ENCODE measurements at regions not wholly inside any gene's neighbourhood (a gene's known extent, or its start where the extent isn't known, plus 50 kb on each side); places are given as distances from the start of the nearest gene placed in this dataset.
"Not testable (repeated sequence)": the region's sequence is repeated elsewhere in the genome, so short reads cannot be mapped to it uniquely, and the experiment has no call there.

DNA sequence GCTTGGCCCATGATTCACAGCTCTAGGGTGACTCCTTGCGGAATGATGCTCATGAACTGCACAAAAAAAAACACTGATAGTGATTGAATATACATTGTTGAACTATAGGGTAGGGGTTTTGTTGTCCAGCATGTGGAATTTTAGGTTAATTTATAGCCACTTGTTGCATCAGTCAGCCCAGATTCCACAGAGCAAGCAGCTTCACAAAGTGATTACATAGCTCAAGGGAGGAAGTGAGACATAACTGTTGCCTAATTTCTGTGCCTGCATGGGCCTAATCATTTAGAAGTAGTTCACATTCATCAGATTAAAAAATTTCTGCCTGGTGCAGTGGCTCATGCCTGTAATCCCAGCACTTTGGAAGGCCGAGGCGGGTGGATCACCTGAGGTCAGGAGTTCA, 142.2 kb upstream of the ZNF722 start:
- not testable (repeated sequence) for H3K18ac ChIP-seq (ENCODE audit: low read depth in 1 of 2, low read length in 2 of 2); H3K4me3 ChIP-seq (ENCODE audit: insufficient read depth in 1 of 2, low read depth in 1 of 2, low read length in 2 of 2); H3K14ac ChIP-seq (ENCODE audit: low read length in 2 of 2); H3K27ac ChIP-seq (ENCODE audit: low read length, poor library complexity, severe bottlenecking); H2BK15ac ChIP-seq (ENCODE audit: low read depth, poor library complexity, severe bottlenecking); H2AK5ac ChIP-seq (ENCODE audit: low read length, severe bottlenecking); H3K27me3 ChIP-seq (ENCODE audit: control insufficient read depth in 1 of 2, insufficient read depth in 1 of 2, low read length in 2 of 2); H2AFZ ChIP-seq (ENCODE audit: low read depth, low read length); H3K4ac ChIP-seq (ENCODE audit: low read depth in 1 of 2, low read length in 2 of 2); H2BK5ac ChIP-seq (ENCODE audit: low read depth, low read length, poor library complexity, severe bottlenecking); H2BK12ac ChIP-seq (ENCODE audit: low read length in 2 of 2); H4K91ac ChIP-seq (ENCODE audit: low read length); H3K23ac ChIP-seq (ENCODE audit: low read length in 2 of 2); H3K4me2 ChIP-seq (ENCODE audit: low read length, poor library complexity, severe bottlenecking); H3K36me3 ChIP-seq (ENCODE audit: control insufficient read depth in 1 of 2, insufficient read depth in 2 of 2, low read depth in 1 of 2, low read length in 2 of 2); H3K4me1 ChIP-seq (ENCODE audit: control insufficient read depth, insufficient read depth, low read depth, low read length); DNase-seq; H3K79me1 ChIP-seq (replicated peaks; ENCODE audit: low read length, poor library complexity, severe bottlenecking); H3K9ac ChIP-seq (ENCODE audit: low read length); H4K8ac ChIP-seq (ENCODE audit: low read length); H2BK120ac ChIP-seq (ENCODE audit: low read depth, low read length)
- WGBS: 71% methylated on average over 3 of the region's 3 CpGs
- peaks cover 58% of the 10 kb centered on the region for H3K9me3 ChIP-seq (ENCODE audit: control insufficient read depth, low read length)

GRCh38 chr7:63867127-63867526, 131.5 kb upstream of the ZNF722 start:
- H2BK12ac ChIP-seq (ENCODE audit: low read length in 2 of 2): no peak overlapping the region
- no peak overlapping the region for H4K91ac ChIP-seq (ENCODE audit: low read length)
- no peak overlapping the region for H2AK5ac ChIP-seq (ENCODE audit: low read length, severe bottlenecking)
- H2BK5ac ChIP-seq (ENCODE audit: low read depth, low read length, poor library complexity, severe bottlenecking): no peak overlapping the region
- H3K9me3 ChIP-seq (ENCODE audit: control insufficient read depth, low read length): peaks cover 74% of the 10 kb centered on the region
- H3K18ac ChIP-seq (ENCODE audit: low read depth in 1 of 2, low read length in 2 of 2): no peak overlapping the region
- no peaks in the 10 kb centered on the region for H3K27me3 ChIP-seq (ENCODE audit: control insufficient read depth in 1 of 2, insufficient read depth in 1 of 2, low read length in 2 of 2)
- no peaks in the 10 kb centered on the region for H3K36me3 ChIP-seq (ENCODE audit: control insufficient read depth in 1 of 2, insufficient read depth in 2 of 2, low read depth in 1 of 2, low read length in 2 of 2)
- no peak overlapping the region for H3K4ac ChIP-seq (ENCODE audit: low read depth in 1 of 2, low read length in 2 of 2)
- H2BK120ac ChIP-seq (ENCODE audit: low read depth, low read length): no peak overlapping the region
- H3K4me2 ChIP-seq (ENCODE audit: low read length, poor library complexity, severe bottlenecking): no peak overlapping the region
- no peak overlapping the region for H2BK15ac ChIP-seq (ENCODE audit: low read depth, poor library complexity, severe bottlenecking)
- H2AFZ ChIP-seq (ENCODE audit: low read depth, low read length): no peak overlapping the region
- H3K9ac ChIP-seq (ENCODE audit: low read length): no peak overlapping the region
- H3K14ac ChIP-seq (ENCODE audit: low read length in 2 of 2): no peak overlapping the region
- DNase-seq: no peak
- H3K27ac ChIP-seq (ENCODE audit: low read length, poor library complexity, severe bottlenecking): no peak overlapping the region
- H3K79me1 ChIP-seq (replicated peaks; ENCODE audit: low read length, poor library complexity, severe bottlenecking): no peaks in the 10 kb centered on the region
- no peak overlapping the region for H3K23ac ChIP-seq (ENCODE audit: low read length in 2 of 2)
- no peak overlapping the region for H4K8ac ChIP-seq (ENCODE audit: low read length)
- no peaks in the 10 kb centered on the region for H3K4me1 ChIP-seq (ENCODE audit: control insufficient read depth, insufficient read depth, low read depth, low read length)
- H3K4me3 ChIP-seq (ENCODE audit: insufficient read depth in 1 of 2, low read depth in 1 of 2, low read length in 2 of 2): no peak overlapping the region

GRCh38 chr7:63874242-63874641, 124.4 kb upstream of the ZNF722 start:
- not testable (repeated sequence) for H3K4me1 ChIP-seq (ENCODE audit: control insufficient read depth, insufficient read depth, low read depth, low read length); DNase-seq; H2BK12ac ChIP-seq (ENCODE audit: low read length in 2 of 2); H2AK5ac ChIP-seq (ENCODE audit: low read length, severe bottlenecking); H4K91ac ChIP-seq (ENCODE audit: low read length); H3K36me3 ChIP-seq (ENCODE audit: control insufficient read depth in 1 of 2, insufficient read depth in 2 of 2, low read depth in 1 of 2, low read length in 2 of 2); H2BK15ac ChIP-seq (ENCODE audit: low read depth, poor library complexity, severe bottlenecking); H3K14ac ChIP-seq (ENCODE audit: low read length in 2 of 2); H3K27me3 ChIP-seq (ENCODE audit: control insufficient read depth in 1 of 2, insufficient read depth in 1 of 2, low read length in 2 of 2); H3K23ac ChIP-seq (ENCODE audit: low read length in 2 of 2); H4K8ac ChIP-seq (ENCODE audit: low read length); H2BK5ac ChIP-seq (ENCODE audit: low read depth, low read length, poor library complexity, severe bottlenecking); H3K79me1 ChIP-seq (replicated peaks; ENCODE audit: low read length, poor library complexity, severe bottlenecking); H3K9ac ChIP-seq (ENCODE audit: low read length); H3K18ac ChIP-seq (ENCODE audit: low read depth in 1 of 2, low read length in 2 of 2); H3K4me2 ChIP-seq (ENCODE audit: low read length, poor library complexity, severe bottlenecking); H2AFZ ChIP-seq (ENCODE audit: low read depth, low read length); H3K27ac ChIP-seq (ENCODE audit: low read length, poor library complexity, severe bottlenecking); H2BK120ac ChIP-seq (ENCODE audit: low read depth, low read length); H3K4me3 ChIP-seq (ENCODE audit: insufficient read depth in 1 of 2, low read depth in 1 of 2, low read length in 2 of 2); H3K4ac ChIP-seq (ENCODE audit: low read depth in 1 of 2, low read length in 2 of 2)
- WGBS: 90% methylated on average over 21 of the region's 30 CpGs
- H3K9me3 ChIP-seq (ENCODE audit: control insufficient read depth, low read length): peaks cover 68% of the 10 kb centered on the region

DNA sequence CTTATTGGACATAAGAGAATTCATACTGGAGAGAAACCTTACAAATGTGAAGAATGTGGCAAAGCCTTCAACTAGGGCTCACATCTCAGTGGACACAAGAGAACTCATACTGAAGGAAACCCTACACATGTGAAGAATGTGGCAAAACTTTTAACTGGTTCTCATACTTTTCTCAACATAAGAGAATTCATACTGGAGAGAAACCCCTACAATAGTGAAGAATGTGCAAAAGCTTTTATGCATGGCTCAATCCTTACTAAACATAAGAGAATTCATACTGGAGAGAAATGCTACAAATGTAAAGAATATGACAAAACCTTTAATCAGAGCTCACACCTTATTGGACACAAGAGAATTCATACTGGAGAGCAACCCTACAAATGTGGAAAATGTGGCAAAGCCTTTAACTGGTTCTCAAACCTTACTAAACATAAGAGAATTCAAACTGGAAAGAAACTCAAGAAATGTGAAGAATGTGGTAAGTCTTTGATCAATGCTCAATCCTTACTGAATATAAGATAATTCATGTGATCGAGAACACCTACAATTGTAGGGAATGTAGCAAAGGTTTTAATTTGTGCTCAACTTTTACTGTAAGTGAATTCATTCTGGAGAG, 121.8 kb upstream of the ZNF722 start:
- H3K14ac ChIP-seq (ENCODE audit: low read length in 2 of 2): no peak overlapping the region
- H3K4me3 ChIP-seq (ENCODE audit: insufficient read depth in 1 of 2, low read depth in 1 of 2, low read length in 2 of 2): peak overlapping the region in 1 of 2 experiments; percentile 41
- no peaks in the 10 kb centered on the region for H3K79me1 ChIP-seq (replicated peaks; ENCODE audit: low read length, poor library complexity, severe bottlenecking)
- no peak overlapping the region for H2AFZ ChIP-seq (ENCODE audit: low read depth, low read length)
- no peak overlapping the region for H2BK120ac ChIP-seq (ENCODE audit: low read depth, low read length)
- DNase-seq: peak; percentile 1
- H2BK15ac ChIP-seq (ENCODE audit: low read depth, poor library complexity, severe bottlenecking): no peak overlapping the region
- H3K4me1 ChIP-seq (ENCODE audit: control insufficient read depth, insufficient read depth, low read depth, low read length): no peaks in the 10 kb centered on the region
- no peak overlapping the region for H4K91ac ChIP-seq (ENCODE audit: low read length)
- no peak overlapping the region for H2BK12ac ChIP-seq (ENCODE audit: low read length in 2 of 2)
- H3K36me3 ChIP-seq (ENCODE audit: control insufficient read depth in 1 of 2, insufficient read depth in 2 of 2, low read depth in 1 of 2, low read length in 2 of 2): no peaks in the 10 kb centered on the region
- no peak overlapping the region for H3K23ac ChIP-seq (ENCODE audit: low read length in 2 of 2)
- H3K27ac ChIP-seq (ENCODE audit: low read length, poor library complexity, severe bottlenecking): no peak overlapping the region
- no peak overlapping the region for H3K4me2 ChIP-seq (ENCODE audit: low read length, poor library complexity, severe bottlenecking)
- no peak overlapping the region for H2BK5ac ChIP-seq (ENCODE audit: low read depth, low read length, poor library complexity, severe bottlenecking)
- no peaks in the 10 kb centered on the region for H3K27me3 ChIP-seq (ENCODE audit: control insufficient read depth in 1 of 2, insufficient read depth in 1 of 2, low read length in 2 of 2)
- no peak overlapping the region for H2AK5ac ChIP-seq (ENCODE audit: low read length, severe bottlenecking)
- peaks cover 70% of the 10 kb centered on the region for H3K9me3 ChIP-seq (ENCODE audit: control insufficient read depth, low read length)
- no peak overlapping the region for H3K18ac ChIP-seq (ENCODE audit: low read depth in 1 of 2, low read length in 2 of 2)
- 67% methylated on average over 1 of the region's 1 CpG for WGBS
- H3K4ac ChIP-seq (ENCODE audit: low read depth in 1 of 2, low read length in 2 of 2): no peak overlapping the region
- no peak overlapping the region for H3K9ac ChIP-seq (ENCODE audit: low read length)
- no peak overlapping the region for H4K8ac ChIP-seq (ENCODE audit: low read length)

Measured in mesenchymal stem cell (in vitro differentiated cells and primary cell).